ENCODE measurements at regions not wholly inside any gene's neighbourhood (a gene's known extent, or its start where the extent isn't known, plus 50 kb on each side); places are given as distances from the start of the nearest gene placed in this dataset.

DNA sequence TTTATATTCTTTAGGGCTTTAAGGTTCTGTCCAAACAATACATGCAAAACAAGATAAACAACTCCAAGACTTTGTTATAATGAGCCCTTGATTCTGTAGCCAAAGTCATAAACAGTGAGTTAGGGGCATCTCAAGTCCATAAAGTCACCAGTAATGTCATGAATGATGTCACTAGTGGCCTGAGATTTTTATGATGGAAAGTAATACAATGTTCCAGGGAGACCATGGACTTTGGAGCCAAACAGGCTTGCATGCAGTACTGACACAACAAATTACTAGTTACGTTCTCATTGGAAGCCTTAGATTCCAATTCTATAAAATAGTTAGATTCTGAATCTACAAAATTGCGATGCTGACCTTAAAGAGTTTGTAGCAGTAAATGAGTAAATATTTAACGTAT is 280.0 kb downstream of the HINT1 start:
- peaks cover 3% of the 10 kb centered on the region for H3K27me3 Mint-ChIP-seq (ENCODE audit: insufficient read depth, low read depth)
- H3K4me3 Mint-ChIP-seq: no peak overlapping the region
- no peaks in the 10 kb centered on the region for H3K36me3 Mint-ChIP-seq
- H3K27ac Mint-ChIP-seq: peak overlapping the region; percentile 87
- Histone ChIP-seq H3K4me3 (no peak overlapping the region), H2AFZ (replicated peaks) (peak overlapping the region; percentile 58), H3K9me3 (ENCODE audit: low read depth) (no peaks in the 10 kb centered on the region), H3K27ac (no peak overlapping the region), H3K36me3 (no peaks in the 10 kb centered on the region), H3K4me2 (no peak overlapping the region), H3K27me3 (no peaks in the 10 kb centered on the region), H3K4me1 (peaks cover 32% of the 10 kb centered on the region), H3K9ac (no peak overlapping the region), H3F3A (ENCODE audit: low read depth) (peaks cover 14% of the 10 kb centered on the region), H3K79me2 (ENCODE audit: low read depth) (no peaks in the 10 kb centered on the region), H4K20me1 (ENCODE audit: low read depth) (no peaks in the 10 kb centered on the region)
- peaks cover 47% of the 10 kb centered on the region for H3K4me1 Mint-ChIP-seq
- H3K9me3 Mint-ChIP-seq: peaks cover 3% of the 10 kb centered on the region
- TF ChIP-seq EZH2phosphoT487 (IDR thresholded peaks at IDR 0.05) (no peak), EZH2 (IDR thresholded peaks at IDR 0.05) (no peak)
- TF ChIP-seq, protein P1, sequence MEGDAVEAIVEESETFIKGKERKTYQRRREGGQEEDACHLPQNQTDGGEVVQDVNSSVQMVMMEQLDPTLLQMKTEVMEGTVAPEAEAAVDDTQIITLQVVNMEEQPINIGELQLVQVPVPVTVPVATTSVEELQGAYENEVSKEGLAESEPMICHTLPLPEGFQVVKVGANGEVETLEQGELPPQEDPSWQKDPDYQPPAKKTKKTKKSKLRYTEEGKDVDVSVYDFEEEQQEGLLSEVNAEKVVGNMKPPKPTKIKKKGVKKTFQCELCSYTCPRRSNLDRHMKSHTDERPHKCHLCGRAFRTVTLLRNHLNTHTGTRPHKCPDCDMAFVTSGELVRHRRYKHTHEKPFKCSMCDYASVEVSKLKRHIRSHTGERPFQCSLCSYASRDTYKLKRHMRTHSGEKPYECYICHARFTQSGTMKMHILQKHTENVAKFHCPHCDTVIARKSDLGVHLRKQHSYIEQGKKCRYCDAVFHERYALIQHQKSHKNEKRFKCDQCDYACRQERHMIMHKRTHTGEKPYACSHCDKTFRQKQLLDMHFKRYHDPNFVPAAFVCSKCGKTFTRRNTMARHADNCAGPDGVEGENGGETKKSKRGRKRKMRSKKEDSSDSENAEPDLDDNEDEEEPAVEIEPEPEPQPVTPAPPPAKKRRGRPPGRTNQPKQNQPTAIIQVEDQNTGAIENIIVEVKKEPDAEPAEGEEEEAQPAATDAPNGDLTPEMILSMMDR (IDR thresholded peaks at IDR 0.05): no peak
- DNase-seq (ENCODE audit: low spot score): no peak

DNA sequence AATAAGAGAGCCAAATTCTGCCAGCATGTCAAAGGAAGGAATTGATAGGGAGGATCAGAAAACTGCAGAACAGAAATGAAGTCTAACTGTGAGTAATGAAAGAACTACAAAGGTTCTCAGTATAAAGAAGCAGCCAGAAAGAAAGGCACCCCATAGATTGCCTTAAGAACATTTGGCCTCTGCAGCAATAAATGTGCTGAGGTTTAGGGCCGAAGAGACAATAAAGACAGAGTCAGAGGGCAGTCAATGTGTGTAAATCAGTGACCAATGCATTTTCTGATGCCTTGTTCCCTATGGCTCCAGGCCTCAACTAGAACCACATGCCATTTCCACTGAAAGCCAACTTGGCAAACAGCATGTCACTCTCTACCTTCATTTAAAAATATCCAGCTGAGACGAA is 281.0 kb downstream of the HINT1 start:
- Histone ChIP-seq H3K4me2 (peak overlapping the region; percentile 54), H3K9me3 (ENCODE audit: low read depth) (no peaks in the 10 kb centered on the region), H3K36me3 (no peaks in the 10 kb centered on the region), H3K4me3 (no peak overlapping the region), H3K79me2 (ENCODE audit: low read depth) (no peaks in the 10 kb centered on the region), H3K4me1 (peaks cover 32% of the 10 kb centered on the region), H3K27me3 (no peaks in the 10 kb centered on the region), H3K9ac (no peak overlapping the region), H3F3A (ENCODE audit: low read depth) (peaks cover 14% of the 10 kb centered on the region), H4K20me1 (ENCODE audit: low read depth) (no peaks in the 10 kb centered on the region), H3K27ac (peak overlapping the region; percentile 48), H2AFZ (replicated peaks) (no peak overlapping the region)
- peak; percentile 70 for DNase-seq (ENCODE audit: low spot score)
- TF ChIP-seq EZH2phosphoT487 (IDR thresholded peaks at IDR 0.05): no peak
- TF ChIP-seq, protein P1 (IDR thresholded peaks at IDR 0.05): no peak
- TF ChIP-seq EZH2 (IDR thresholded peaks at IDR 0.05): no peak
- Mint-ChIP-seq H3K27me3 (ENCODE audit: insufficient read depth, low read depth) (peaks cover 3% of the 10 kb centered on the region), H3K9me3 (peaks cover 8% of the 10 kb centered on the region), H3K36me3 (peaks cover 1% of the 10 kb centered on the region), H3K27ac (peak overlapping the region; percentile 70), H3K4me3 (no peak overlapping the region), H3K4me1 (peaks cover 49% of the 10 kb centered on the region)

DNA sequence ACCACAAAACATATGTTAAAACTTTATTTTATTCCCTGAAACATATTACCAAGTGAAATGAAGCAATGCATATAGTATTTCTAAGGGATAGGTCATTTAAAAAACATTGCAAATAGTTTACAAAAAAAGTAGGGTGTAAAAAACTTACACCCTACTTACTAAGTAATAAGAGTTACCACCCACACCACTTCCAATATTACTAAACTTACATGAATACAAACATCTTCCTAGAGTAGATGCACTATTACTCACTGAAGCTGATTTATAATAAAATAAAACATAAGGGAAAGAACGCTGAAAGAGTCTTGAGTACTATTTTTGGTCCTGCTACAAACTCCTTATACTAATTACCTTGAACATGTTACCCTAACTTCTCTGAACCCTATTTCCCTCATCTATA is 289.4 kb downstream of the HINT1 start:
- Histone ChIP-seq H3K4me1 (no peaks in the 10 kb centered on the region), H4K20me1 (ENCODE audit: low read depth) (no peaks in the 10 kb centered on the region), H3K27me3 (no peaks in the 10 kb centered on the region), H3K4me2 (no peak overlapping the region), H3K9me3 (ENCODE audit: low read depth) (no peaks in the 10 kb centered on the region), H3K79me2 (ENCODE audit: low read depth) (no peaks in the 10 kb centered on the region), H3K27ac (no peak overlapping the region), H3K9ac (no peak overlapping the region), H3F3A (ENCODE audit: low read depth) (no peaks in the 10 kb centered on the region), H3K4me3 (no peak overlapping the region), H2AFZ (replicated peaks) (no peak overlapping the region), H3K36me3 (no peaks in the 10 kb centered on the region)
- H3K4me1 Mint-ChIP-seq: peaks cover 11% of the 10 kb centered on the region
- DNase-seq (ENCODE audit: low spot score): no peak
- H3K27me3 Mint-ChIP-seq (ENCODE audit: insufficient read depth, low read depth): peaks cover 2% of the 10 kb centered on the region
- peaks cover 7% of the 10 kb centered on the region for H3K36me3 Mint-ChIP-seq
- H3K4me3 Mint-ChIP-seq: no peak overlapping the region
- TF ChIP-seq EZH2 (IDR thresholded peaks at IDR 0.05): no peak
- peaks cover 27% of the 10 kb centered on the region for H3K9me3 Mint-ChIP-seq
- no peak overlapping the region for H3K27ac Mint-ChIP-seq

DNA sequence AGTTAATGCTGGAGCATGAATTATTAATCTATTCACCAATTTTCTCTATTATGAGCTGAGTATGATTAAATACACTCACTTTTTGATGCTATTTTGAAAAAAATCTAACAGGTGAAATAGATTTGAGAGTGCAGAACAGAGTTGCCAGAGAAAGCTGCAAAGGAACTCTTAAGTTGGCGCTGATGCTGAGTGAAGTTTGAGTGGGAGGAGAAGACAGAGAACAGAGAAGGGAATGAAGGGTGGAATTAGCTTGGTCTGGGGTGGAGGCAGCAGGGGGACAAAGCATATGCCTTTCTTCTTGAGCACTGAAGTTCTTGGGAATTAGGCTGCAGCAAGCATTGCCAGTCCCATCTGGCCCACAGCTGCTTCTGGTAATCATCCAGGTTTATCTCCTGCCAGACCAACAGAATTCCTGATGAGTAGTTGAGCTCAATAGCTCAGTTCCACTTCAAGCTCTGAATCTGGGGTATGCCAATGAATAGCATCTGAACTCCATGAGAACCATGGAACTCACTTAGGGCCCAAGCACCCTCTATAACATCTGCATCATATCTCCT is 290.1 kb downstream of the HINT1 start:
- H3K4me3 ChIP-seq: no peak overlapping the region
- no peaks in the 10 kb centered on the region for H3K27me3 ChIP-seq
- H3K27me3 Mint-ChIP-seq (ENCODE audit: insufficient read depth, low read depth): peaks cover 2% of the 10 kb centered on the region
- DNase-seq (ENCODE audit: low spot score): no peak
- H3K36me3 Mint-ChIP-seq: peaks cover 7% of the 10 kb centered on the region
- H4K20me1 ChIP-seq (ENCODE audit: low read depth): no peaks in the 10 kb centered on the region
- no peak overlapping the region for H2AFZ ChIP-seq (replicated peaks)
- no peaks in the 10 kb centered on the region for H3K36me3 ChIP-seq
- peaks cover 6% of the 10 kb centered on the region for H3K4me1 Mint-ChIP-seq
- H3K9me3 ChIP-seq (ENCODE audit: low read depth): no peaks in the 10 kb centered on the region
- H3K79me2 ChIP-seq (ENCODE audit: low read depth): no peaks in the 10 kb centered on the region
- H3K4me1 ChIP-seq: no peaks in the 10 kb centered on the region
- H3K9ac ChIP-seq: no peak overlapping the region
- no peaks in the 10 kb centered on the region for H3F3A ChIP-seq (ENCODE audit: low read depth)
- H3K27ac Mint-ChIP-seq: no peak overlapping the region
- H3K9me3 Mint-ChIP-seq: peaks cover 27% of the 10 kb centered on the region
- no peak overlapping the region for H3K27ac ChIP-seq
- TF ChIP-seq, protein P1 (IDR thresholded peaks at IDR 0.05): no peak
- TF ChIP-seq EZH2 (IDR thresholded peaks at IDR 0.05): no peak
- TF ChIP-seq EZH2phosphoT487 (IDR thresholded peaks at IDR 0.05): no peak
- no peak overlapping the region for H3K4me2 ChIP-seq
- H3K4me3 Mint-ChIP-seq: no peak overlapping the region

All from neural progenitor cell (in vitro differentiated cells).